HG03442 (cell line): ENCODE measurements at regions not wholly inside any gene's neighbourhood (a gene's known extent, or its start where the extent isn't known, plus 50 kb on each side); places are given as distances from the start of the nearest gene placed in this dataset.
"Not testable (repeated sequence)": the region's sequence is repeated elsewhere in the genome, so short reads cannot be mapped to it uniquely, and the experiment has no call there.

Experiments used
- ATAC-seq: cut with Tn5 transposase; IDR thresholded peaks from one replicate; pipeline ENCODE4 v1.9.1; 2021; ENCODE audit warnings: mild to moderate bottlenecking, moderate library complexity; ENCODE audit not compliant: unreplicated experiment

DNA sequence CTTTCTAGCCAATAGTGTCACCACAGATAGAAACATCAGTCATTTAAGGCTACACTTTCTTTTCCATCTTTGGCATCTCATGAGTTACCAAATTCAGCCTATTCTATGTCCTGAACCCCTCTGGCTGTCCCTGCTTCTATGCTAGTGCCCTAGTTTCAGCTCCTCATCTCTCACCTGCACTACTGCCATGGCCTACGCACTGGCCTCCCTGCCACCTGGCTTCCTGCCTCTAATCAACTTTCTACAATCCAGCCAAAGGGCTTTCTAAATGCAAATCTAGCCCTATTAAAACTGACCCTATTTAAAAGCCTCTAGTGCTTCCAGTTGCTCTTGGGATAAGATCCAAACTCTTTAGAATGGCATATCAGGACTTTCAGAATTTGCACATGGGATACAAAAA lies 482.9 kb downstream of the TMEM38B start:
- no peak for ATAC-seq

- no peak for ATAC-seq
Measured at GRCh38 chr9:106179191-106179590, 484.9 kb downstream of the TMEM38B start.

- not testable (repeated sequence) for ATAC-seq
Measured at GRCh38 chr9:106203815-106204516, 509.6 kb downstream of the TMEM38B start.

DNA sequence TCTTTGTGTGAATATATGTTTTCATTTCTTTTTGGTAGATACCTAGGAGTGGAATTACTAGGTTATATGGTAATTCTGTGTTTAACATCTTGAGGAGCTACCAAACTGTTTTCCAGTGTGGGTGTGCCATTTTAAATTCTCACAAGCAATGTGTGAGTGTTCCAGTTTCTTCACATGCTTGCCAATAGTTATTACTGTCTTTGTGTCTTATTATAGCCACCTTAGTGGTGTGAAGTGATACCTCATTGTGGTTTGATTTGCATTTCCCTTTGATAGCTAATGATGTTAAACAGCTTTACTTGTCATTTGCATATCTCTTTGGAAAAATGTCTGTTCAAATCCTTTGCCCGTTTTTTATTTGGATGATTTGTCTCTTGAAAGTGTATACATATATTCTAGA lies 513.0 kb downstream of the TMEM38B start:
- no peak for ATAC-seq

DNA sequence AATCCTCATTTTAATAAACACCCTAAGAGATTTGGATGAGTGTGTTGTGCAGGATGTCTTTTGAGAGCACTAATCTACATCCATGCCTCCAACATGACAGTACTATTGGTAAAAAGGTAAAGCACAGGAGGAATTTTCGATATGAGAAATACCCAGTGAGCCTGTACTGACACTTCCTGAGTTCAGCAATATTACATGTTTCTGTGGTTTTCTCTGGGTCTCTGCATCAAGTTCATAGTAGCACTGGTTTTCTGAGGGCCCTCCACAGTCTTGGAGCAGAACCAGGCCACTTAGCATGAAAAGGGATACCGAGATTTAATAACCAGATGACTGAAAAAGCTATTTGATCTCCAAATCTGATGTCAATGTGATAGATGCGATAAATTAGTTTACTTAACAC lies 524.1 kb downstream of the TMEM38B start:
- no peak for ATAC-seq

GRCh38 chr9:106218854-106219253 lies 524.5 kb downstream of the TMEM38B start:
- peak; percentile 59 for ATAC-seq

GRCh38 chr9:106220415-106220814 lies 526.1 kb downstream of the TMEM38B start:
- ATAC-seq: no peak

DNA sequence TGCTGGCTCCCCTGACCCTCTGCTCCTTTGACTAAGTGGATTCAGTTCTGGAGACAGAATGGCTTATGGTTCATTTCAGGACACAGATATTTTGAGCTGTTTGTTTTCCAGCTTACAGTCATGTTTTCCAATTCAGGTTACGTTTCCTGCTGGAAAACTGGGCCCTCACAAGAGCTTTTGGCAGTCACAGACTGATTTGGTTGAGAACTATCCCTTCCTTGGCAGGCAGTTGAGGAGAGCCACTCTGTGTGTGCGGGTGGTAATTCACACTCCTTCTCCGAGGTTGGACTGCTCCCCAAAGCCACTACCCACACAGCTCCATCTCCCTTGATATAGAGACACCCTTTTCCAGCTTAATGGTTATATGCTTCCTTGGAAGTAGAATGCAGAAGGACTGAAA lies 534.5 kb downstream of the TMEM38B start:
- no peak for ATAC-seq

GRCh38 chr9:106233116-106233515 lies 538.8 kb downstream of the TMEM38B start:
- no peak for ATAC-seq

DNA sequence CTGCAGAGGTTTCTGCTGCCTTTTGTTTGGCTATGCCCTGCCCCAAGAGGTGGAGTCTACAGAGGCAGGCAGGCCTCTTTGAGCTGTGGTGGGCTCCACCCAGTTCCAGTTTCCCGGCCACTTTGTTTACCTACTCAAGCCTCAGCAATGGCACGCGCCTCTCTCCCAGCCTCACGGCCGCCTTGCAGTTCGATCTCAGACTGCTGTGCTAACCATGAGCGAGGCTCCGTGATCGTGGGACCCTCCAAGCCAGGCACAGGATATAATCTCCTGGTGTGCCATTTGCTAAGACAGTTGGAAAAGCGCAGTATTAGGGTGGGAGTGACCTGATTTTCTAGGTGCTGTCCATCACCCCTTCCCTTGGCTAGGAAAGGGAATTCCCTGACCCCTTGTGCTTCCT lies 566.6 kb downstream of the TMEM38B start:
- not testable (repeated sequence) for ATAC-seq

DNA sequence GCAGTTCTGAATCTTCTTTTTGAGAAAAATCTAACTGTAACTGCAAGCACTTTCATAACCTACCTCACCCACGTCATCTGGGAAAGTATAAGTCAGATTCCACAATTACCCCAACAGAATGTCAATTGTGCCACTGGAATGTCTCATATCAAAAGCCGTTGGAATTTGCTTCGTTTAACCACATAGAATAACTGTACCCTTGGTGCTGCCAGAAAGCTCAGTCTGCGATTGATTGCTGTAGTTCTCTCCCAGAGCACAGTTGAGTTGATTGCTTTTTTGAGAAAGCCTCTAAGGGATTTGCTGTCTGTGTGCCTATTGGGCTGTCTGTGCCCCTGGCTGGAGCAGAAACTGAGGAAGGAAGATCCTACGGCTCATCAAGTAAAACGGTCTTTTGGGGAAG lies 583.6 kb downstream of the TMEM38B start:
- ATAC-seq: no peak

GRCh38 chr9:106283769-106284168 lies 579.2 kb upstream of the ZNF462 start:
- ATAC-seq: no peak

- ATAC-seq: no peak
Measured at GRCh38 chr9:106284296-106284695, 578.7 kb upstream of the ZNF462 start.

DNA sequence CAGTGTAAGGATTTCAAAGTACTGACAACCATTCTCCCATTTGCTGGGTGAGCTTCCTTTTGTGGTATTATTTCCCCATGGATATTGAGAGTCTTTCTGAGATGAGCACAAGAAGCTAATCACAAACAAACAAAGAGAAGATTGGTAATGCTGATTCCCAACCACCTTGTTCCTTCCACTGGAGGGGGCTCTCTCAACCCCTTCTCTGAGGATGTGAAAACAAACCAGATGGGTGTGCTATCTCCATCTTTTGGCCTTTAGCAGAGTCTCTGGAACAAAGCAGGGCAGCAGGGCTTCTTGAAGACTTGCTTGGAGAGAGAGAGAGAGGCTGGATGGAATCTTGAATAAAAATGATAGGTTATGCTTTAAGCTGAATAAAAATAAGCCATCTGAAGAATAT lies 576.7 kb upstream of the ZNF462 start:
- no peak for ATAC-seq

GRCh38 chr9:106287091-106287631 lies 575.8 kb upstream of the ZNF462 start:
- ATAC-seq: no peak

- no peak for ATAC-seq
Measured at GRCh38 chr9:106287731-106288130, 575.2 kb upstream of the ZNF462 start.

- no peak for ATAC-seq
Measured at GRCh38 chr9:106288689-106289088, 574.3 kb upstream of the ZNF462 start.

GRCh38 chr9:106291786-106292185 lies 571.2 kb upstream of the ZNF462 start:
- no peak for ATAC-seq

DNA sequence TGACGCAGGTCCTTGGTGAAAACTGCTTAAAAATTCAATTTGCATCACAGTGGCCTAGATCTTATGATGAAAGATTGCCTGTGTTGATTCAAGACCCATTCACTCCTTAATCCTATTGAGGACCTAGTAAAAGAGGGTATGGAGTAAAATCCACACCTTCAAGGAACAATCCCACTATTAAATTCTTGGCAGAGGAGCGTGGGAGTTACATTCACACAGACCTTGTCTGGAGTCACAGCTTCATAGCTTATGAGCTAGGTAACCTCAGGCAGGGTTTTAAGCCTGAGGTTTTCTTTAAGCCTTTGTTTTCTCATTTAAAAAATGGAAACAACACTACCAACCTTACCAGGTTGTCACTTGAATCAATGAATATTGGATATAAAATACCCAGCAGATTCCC lies 566.5 kb upstream of the ZNF462 start:
- ATAC-seq: no peak

- ATAC-seq: no peak
Measured at GRCh38 chr9:106298997-106299396, 564.0 kb upstream of the ZNF462 start.

- no peak for ATAC-seq
Measured at GRCh38 chr9:106304401-106304920, 558.5 kb upstream of the ZNF462 start.

GRCh38 chr9:106305428-106306133 lies 557.4 kb upstream of the ZNF462 start:
- no peak for ATAC-seq
